Liver (tissue), 3 donors: ENCODE measurements at regions not wholly inside any gene's neighbourhood (a gene's known extent, or its start where the extent isn't known, plus 50 kb on each side); places are given as distances from the start of the nearest gene placed in this dataset.

Experiments used
- ATF3 ChIP-seq: IDR thresholded peaks from 2 replicates; pipeline ENCODE4 v1.6.1; 2016; ENCODE audit warnings: antibody characterized with exemption
- CTCF ChIP-seq: fragments of 150-350 bp; IDR thresholded peaks from 2 replicates; pipeline ENCODE4 v1.5.1; 2017; ENCODE audit warnings: improper control_type of control experiment, low read depth, low read length; ENCODE audit not compliant: missing input control
- TF ChIP-seq, protein P1 (sequence below): IDR thresholded peaks from 2 replicates; pipeline ENCODE4 v1.6.1; 2016; ENCODE audit warnings: antibody characterized with exemption
- donor health status: healthy.
- donor health status: healthy.

DNA sequence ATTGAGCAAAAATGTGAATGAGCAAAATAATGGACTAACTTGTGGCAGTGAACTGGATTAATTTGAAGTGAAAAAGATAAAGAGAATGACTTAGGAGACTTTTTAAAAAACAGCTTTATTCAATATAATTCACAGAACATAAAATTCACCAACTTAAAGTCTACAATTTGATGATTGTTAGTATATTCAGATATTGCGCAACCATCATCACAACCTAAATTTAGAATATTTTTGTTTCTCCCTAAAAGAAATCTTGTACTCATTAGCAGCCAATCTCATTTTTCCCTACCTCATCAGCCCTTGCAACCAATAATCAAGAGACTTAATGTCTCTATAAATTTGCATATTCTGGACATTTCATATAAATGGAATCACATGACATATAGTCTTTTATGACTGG lies 496.5 kb downstream of the IGSF11 start:
- TF ChIP-seq CTCF, result no peak
- TF ChIP-seq ATF3, result no peak
- TF ChIP-seq, protein P1, sequence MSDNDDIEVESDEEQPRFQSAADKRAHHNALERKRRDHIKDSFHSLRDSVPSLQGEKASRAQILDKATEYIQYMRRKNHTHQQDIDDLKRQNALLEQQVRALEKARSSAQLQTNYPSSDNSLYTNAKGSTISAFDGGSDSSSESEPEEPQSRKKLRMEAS, result no peak
